Tibial nerve (tissue), 4 donors: ENCODE measurements at regions not wholly inside any gene's neighbourhood (a gene's known extent, or its start where the extent isn't known, plus 50 kb on each side); places are given as distances from the start of the nearest gene placed in this dataset.

Experiments
- DNase-seq, 2 donors: peaks; one replicate each; pipeline ENCODE4 v3.0.0-alpha.2; 2019; ENCODE audit warnings: low spot score in 2 of 2
- H3K27ac ChIP-seq, 4 donors: fragments of 200-600 bp; sonication (generic) in 3 of 4; one replicate each; pipeline ENCODE4 v1.5.1; 2017 to 2019; ENCODE audit warnings: mild to moderate bottlenecking in 1 of 4
- H3K27me3 ChIP-seq, 2 donors: fragments of 200-600 bp; sonication (generic) in 1 of 2; one replicate each; pipeline versions ENCODE4 v1.5.1 to v1.6.0; 2017 to 2019
- H3K36me3 ChIP-seq, 3 donors: fragments of 200-600 bp; sonication (generic); one replicate each; pipeline ENCODE4 v1.5.1; 2018 to 2019
- H3K4me1 ChIP-seq, 4 donors: fragments of 200-600 bp; sonication (generic) in 3 of 4; one replicate each; pipeline ENCODE4 v1.5.1; 2017 to 2019
- H3K4me3 ChIP-seq, 4 donors: fragments of 200-600 bp; sonication (generic) in 3 of 4; one replicate each; pipeline ENCODE4 v1.5.1; 2017 to 2019; ENCODE audit warnings: mild to moderate bottlenecking in 1 of 4, moderate library complexity in 1 of 4
- H3K9me3 ChIP-seq, 4 donors: fragments of 200-600 bp; sonication (generic) in 3 of 4; one replicate each; pipeline ENCODE4 v1.5.1; 2017 to 2019
- CTCF ChIP-seq, 5 experiments: fragments of 200-600 bp in 3 of 5; fragments of 450-650 bp in 2 of 5; sonication (generic) in 3 of 5; IDR thresholded peaks; one replicate each; pipeline ENCODE4 v1.5.1; 2016 to 2019; ENCODE audit warnings: antibody characterized with exemption in 5 of 5, mild to moderate bottlenecking in 3 of 5, moderate library complexity in 2 of 5
- EP300 ChIP-seq, 2 donors: sonication (generic); formaldehyde crosslinking; IDR thresholded peaks; one replicate each; pipeline ENCODE4 v1.6.1; 2017; ENCODE audit warnings: antibody characterized with exemption in 2 of 2, mild to moderate bottlenecking in 1 of 2
- POLR2A ChIP-seq, 2 donors: fragments of 450-650 bp; IDR thresholded peaks; one replicate each; pipeline ENCODE4 v1.6.1; 2017; ENCODE audit warnings: antibody characterized with exemption in 2 of 2, mild to moderate bottlenecking in 2 of 2, moderate library complexity in 2 of 2
- WGBS, 2 donors: methylation state at CpG; one replicate each; pipeline ENCODE4 v1.1.5; 2018; 5-methylcytosine and 5-hydroxymethylcytosine counted together

- no peak overlapping the region for H3K27ac ChIP-seq
- TF ChIP-seq POLR2A (IDR thresholded peaks at IDR 0.05) (no peak), EP300 (IDR thresholded peaks at IDR 0.05) (no peak), CTCF (IDR thresholded peaks at IDR 0.05) (no peak)
- no peak overlapping the region for H3K4me3 ChIP-seq
- peaks cover 0 to 4% (median 0%) of the 10 kb centered on the region in 4 donors for H3K9me3 ChIP-seq
- H3K27me3 ChIP-seq, result no peaks in the 10 kb centered on the region
- peaks cover 0 to 8% (median 0%) of the 10 kb centered on the region in 4 donors for H3K4me1 ChIP-seq
- H3K36me3 ChIP-seq, result no peaks in the 10 kb centered on the region
- DNase-seq, result no peak
Measured at GRCh38 chr10:33739031-33739430, 404.6 kb upstream of the NRP1 start.

- peaks cover 0 to 8% (median 0%) of the 10 kb centered on the region in 4 donors for H3K4me1 ChIP-seq
- TF ChIP-seq EP300 (IDR thresholded peaks at IDR 0.05), result no peak
- no peak for TF ChIP-seq CTCF (IDR thresholded peaks at IDR 0.05)
- TF ChIP-seq POLR2A (IDR thresholded peaks at IDR 0.05), result no peak
- no peak overlapping the region for H3K27ac ChIP-seq
- H3K9me3 ChIP-seq, result peaks cover 0 to 4% (median 0%) of the 10 kb centered on the region in 4 donors
- no peaks in the 10 kb centered on the region for H3K36me3 ChIP-seq
- DNase-seq, result no peak
- H3K27me3 ChIP-seq, result no peaks in the 10 kb centered on the region
- 73 to 79% methylated on average over 2 of the region's 2 CpGs for WGBS, 2 donors
- H3K4me3 ChIP-seq, result no peak overlapping the region
Measured at GRCh38 chr10:33735464-33735923, 401.0 kb upstream of the NRP1 start.

- DNase-seq, result no peak
- WGBS, 2 donors, result 74 to 80% methylated on average over 6 of the region's 6 CpGs
- no peak overlapping the region for H3K4me3 ChIP-seq
- H3K27ac ChIP-seq, result no peak overlapping the region
- no peaks in the 10 kb centered on the region for H3K36me3 ChIP-seq
- H3K27me3 ChIP-seq, result no peaks in the 10 kb centered on the region
- H3K4me1 ChIP-seq, result peaks cover 0 to 8% (median 0%) of the 10 kb centered on the region in 4 donors
- peaks cover 0 to 4% (median 0%) of the 10 kb centered on the region in 4 donors for H3K9me3 ChIP-seq
- no peak for TF ChIP-seq CTCF (IDR thresholded peaks at IDR 0.05)
- TF ChIP-seq POLR2A (IDR thresholded peaks at IDR 0.05), result no peak
- no peak for TF ChIP-seq EP300 (IDR thresholded peaks at IDR 0.05)
Measured at GRCh38 chr10:33734393-33735155, 400.1 kb upstream of the NRP1 start.

- H3K27me3 ChIP-seq, result no peaks in the 10 kb centered on the region
- H3K36me3 ChIP-seq, result no peaks in the 10 kb centered on the region
- H3K4me1 ChIP-seq, result peaks cover 0 to 8% (median 0%) of the 10 kb centered on the region in 4 donors
- WGBS, 2 donors, result 82 to 92% methylated on average over 3 of the region's 3 CpGs
- no peak for DNase-seq
- TF ChIP-seq POLR2A (IDR thresholded peaks at IDR 0.05), result no peak
- no peak for TF ChIP-seq EP300 (IDR thresholded peaks at IDR 0.05)
- TF ChIP-seq CTCF (IDR thresholded peaks at IDR 0.05), result no peak
- no peak overlapping the region for H3K27ac ChIP-seq
- no peaks in the 10 kb centered on the region for H3K9me3 ChIP-seq
- no peak overlapping the region for H3K4me3 ChIP-seq
Measured at GRCh38 chr10:33733058-33733457, 398.6 kb upstream of the NRP1 start.

- WGBS, 2 donors, result 52 to 53% methylated on average over 8 of the region's 8 CpGs
- Histone ChIP-seq H3K27me3 (no peaks in the 10 kb centered on the region), H3K4me3 (no peak overlapping the region), H3K36me3 (no peaks in the 10 kb centered on the region), H3K4me1 (peaks cover 0 to 8% (median 0%) of the 10 kb centered on the region in 4 donors), H3K27ac (no peak overlapping the region), H3K9me3 (no peaks in the 10 kb centered on the region)
- TF ChIP-seq CTCF (IDR thresholded peaks at IDR 0.05), result no peak
- no peak for TF ChIP-seq EP300 (IDR thresholded peaks at IDR 0.05)
- TF ChIP-seq POLR2A (IDR thresholded peaks at IDR 0.05), result no peak
- no peak for DNase-seq
Measured at GRCh38 chr10:33732161-33732680, 397.8 kb upstream of the NRP1 start.
